GM04503 (cell line): ENCODE measurements at regions not wholly inside any gene's neighbourhood (a gene's known extent, or its start where the extent isn't known, plus 50 kb on each side); places are given as distances from the start of the nearest gene placed in this dataset.
"Not testable (repeated sequence)": the region's sequence is repeated elsewhere in the genome, so short reads cannot be mapped to it uniquely, and the experiment has no call there.

ENCODE experiments used
- DNase-seq: peaks from one replicate; pipeline ENCODE4 v3.0.0-alpha.2; 2012; ENCODE audit warnings: low read depth

DNA sequence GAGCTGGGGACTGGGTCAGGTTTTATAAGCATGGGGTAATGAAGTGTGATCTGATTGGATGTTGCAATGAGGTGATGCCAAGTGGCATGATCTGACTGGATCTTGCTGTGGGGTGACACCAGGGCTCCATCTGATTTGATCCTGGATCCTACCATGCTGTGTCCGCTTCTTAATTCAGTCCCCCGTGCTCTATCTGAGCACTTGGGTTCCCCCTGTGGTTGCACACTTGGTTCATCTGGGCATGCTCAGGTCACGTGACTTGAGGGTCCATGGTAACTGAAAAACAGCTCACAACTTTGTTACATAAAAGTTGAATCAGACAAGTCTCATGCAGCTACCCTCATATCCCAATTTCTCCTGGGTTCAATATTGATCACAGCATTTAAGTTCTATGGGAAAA lies 448.6 kb upstream of the NRP1 start:
- no peak for DNase-seq

DNA sequence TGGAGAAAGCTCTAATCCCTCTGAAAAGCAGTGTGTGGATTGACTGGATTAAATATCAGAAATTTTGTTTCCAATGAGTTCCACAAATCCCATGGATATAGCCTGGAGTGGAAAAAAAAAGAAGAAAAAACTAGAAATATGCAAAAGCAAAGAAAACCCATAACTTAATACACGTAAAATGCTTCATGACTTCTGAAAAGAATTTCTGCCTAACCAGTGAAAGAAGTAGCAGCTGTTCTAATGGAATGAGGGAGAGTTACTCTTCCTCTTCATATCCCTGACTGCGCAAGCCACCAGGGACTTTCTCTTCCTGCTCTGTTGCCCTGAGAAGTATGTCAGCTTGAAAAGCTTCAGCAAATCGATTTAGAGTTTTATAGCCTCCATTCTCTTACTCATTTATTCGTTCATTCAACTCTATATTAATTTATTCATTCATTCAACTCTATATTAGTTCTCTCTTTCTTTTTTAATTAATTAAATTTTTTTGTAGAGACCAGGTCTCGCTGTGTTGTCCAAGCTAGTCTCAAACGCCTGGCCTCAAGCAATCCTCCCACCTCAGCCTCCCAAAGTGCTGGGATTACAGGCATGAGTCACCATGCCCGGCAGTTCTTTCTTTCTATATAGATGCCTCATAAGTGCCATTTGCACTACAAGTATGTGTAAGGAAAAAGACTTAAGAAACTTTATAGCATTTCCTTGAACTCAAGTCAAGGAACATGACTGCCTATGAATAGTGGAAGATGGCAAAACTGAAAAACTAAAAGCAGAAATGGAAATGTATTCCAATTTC lies 447.3 kb upstream of the NRP1 start:
- DNase-seq = no peak

DNA sequence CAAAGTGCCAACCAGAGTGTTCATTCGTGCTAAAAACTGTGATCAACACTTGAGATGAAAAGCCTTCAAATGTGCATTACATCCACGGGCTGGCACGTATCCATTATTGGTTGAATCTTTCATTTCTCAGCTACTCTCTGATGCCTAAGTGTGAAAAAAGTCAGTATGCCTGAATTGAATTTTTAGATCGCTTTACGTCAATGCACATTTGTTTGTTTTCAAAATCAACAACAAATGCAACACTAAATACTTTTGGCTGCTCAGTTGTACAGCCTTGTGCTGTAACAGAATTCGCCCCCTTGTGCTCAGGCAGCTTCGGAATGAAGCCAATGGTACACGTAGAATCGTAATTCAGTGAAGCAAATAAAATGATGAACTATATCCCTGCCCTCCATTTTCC lies 446.5 kb upstream of the NRP1 start:
- DNase-seq = no peak

GRCh38 chr10:33777223-33777622 lies 442.8 kb upstream of the NRP1 start:
- no peak for DNase-seq

GRCh38 chr10:33776419-33777070 lies 442.1 kb upstream of the NRP1 start:
- DNase-seq = no peak

- DNase-seq = no peak
Observed at GRCh38 chr10:33774857-33775256, 440.4 kb upstream of the NRP1 start.

- no peak for DNase-seq
Observed at GRCh38 chr10:33773886-33774480, 439.5 kb upstream of the NRP1 start.

- no peak for DNase-seq
Observed at GRCh38 chr10:33773253-33773573, 438.7 kb upstream of the NRP1 start.

DNA sequence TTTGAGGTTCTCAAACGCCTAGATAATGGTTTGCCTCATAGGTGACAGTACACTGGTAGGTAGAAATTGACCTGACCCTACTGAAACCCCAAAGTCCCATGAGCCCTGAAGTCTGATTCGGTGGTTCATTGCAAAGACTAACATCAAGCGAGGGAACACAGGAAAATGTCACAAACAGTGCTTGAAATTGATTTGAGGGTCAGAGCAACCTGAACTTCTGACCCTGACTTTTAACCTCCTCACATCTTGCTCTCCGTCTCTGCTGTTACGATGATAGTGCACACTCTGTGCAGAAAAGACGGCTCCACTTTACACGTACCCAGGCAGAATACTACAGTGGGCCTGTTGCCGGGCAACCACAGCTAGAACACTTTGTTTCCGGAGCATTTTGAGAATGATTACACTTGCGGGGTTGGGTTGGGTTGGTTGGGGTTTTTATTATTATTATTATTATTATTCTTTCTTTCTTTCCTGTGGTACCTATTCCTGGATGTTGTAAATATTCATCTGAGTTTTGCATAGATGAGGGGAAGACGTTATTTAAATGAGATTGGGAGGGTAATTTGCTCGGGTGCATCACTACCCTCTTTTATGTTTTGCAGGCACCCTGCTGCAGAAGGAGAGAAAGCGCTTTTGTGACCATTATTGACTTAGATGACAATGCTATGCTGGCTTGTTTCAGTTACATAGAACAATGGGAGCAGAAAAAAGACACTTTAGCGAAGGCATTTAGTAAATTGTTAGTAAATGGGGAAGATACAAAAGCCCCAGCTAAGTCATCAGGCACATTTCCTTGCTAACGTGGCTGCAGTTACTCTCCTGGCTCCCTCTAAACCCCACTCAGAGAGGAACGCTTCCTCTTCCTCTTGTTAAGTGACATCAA lies 438.1 kb upstream of the NRP1 start:
- DNase-seq = no peak

DNA sequence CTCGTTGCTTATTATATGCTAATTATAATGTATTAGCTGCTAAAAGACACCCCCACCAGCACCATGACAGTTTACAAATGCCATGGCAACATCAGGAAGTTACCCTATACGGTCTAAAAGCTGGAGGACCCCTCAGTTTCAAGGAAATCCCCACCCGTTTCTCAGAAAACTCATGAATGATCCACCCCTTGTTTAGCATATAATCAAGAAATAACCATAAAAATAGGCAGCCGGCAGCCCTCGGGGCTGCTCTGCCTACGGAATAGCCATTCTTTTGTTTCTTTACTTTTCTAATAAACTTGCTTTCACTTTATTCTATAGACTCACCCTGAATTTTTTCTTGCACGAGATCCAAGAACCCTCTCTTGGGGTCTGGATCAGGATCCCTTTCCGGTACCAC lies 437.4 kb upstream of the NRP1 start:
- not testable (repeated sequence) for DNase-seq

DNA sequence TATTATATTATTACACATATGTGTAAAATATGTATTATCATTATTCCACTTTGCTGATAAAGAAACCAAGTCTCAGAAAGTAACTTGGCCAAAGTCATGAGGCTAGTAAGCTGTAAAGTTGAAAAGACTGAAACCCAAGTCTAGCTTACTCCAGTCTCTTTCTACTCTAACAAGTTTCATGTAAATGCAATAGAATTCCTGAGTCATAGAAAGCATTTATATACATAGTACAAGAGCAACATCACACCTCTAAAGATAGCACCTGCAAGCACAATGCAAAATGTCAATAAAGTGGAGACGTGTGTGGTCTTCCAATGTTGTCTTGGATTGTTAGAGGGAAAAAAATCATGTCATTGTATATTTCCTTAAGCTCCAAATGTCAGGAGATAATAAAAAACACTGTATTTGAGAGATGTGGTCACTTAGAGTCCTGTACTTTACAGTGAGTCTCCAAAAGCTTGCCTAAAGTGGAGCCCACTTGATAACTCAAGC lies 430.3 kb upstream of the NRP1 start:
- DNase-seq = no peak

DNA sequence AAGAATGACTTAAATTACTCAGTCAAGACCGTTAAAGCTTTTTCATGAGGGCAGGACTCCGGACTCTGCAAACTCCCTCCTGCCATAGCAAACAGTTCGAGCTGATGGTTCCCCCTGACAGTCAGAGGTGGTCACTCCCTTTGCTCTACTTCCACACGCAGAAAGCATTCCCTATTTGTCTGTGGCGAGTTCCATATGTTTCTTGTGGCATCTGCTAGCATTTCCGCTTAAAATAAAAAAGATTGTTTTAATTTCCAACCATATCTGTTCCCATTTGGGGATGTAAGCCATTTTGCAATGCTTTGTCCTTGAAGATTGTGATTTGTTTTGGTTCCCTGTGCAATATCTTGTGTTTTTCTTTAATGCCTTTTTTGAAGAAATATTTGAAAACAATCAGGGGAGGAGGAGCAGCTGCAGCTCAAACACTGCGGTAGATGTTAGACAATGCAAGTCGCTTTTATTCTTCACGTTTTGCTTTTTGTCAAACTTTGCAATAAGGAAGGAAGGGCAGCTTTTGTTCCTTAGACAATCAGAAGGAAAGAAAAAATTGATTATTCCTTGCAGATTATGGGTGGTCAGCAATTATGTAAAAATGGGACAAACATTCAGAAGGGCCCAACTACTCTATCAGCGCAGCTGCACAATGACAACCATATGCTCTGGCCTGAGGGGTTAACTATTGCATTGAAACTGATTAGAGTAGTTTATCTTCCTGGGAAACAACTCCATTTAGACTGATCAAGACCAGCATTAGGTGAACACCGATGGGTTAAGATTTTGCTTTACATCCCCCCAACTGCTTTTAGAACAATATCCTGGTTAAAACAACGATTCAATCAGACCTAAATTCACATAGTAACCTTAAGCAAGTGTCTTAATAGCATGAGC lies 425.8 kb upstream of the NRP1 start:
- DNase-seq = no peak

DNA sequence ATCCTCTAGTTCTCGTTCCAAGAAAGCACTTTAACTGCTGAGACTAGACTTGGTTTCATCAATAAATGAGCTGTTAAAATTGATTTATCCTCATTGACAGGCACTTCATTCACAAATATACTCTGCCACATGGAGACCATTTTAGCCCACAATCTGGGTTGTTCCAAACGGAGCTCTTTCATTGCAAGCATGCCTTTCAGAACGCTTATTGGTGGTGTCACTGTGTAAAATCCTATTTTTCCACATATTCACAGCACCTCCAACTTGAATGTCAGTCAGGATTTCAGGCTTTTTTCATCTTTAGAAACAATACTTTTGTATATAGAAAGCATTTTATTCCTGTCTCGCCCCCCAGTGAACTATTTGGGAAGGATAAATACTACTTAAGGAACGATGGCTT lies 424.7 kb upstream of the NRP1 start:
- DNase-seq = no peak

GRCh38 chr10:33758299-33758698 lies 423.8 kb upstream of the NRP1 start:
- DNase-seq = no peak

GRCh38 chr10:33754052-33754451 lies 419.6 kb upstream of the NRP1 start:
- no peak for DNase-seq

DNA sequence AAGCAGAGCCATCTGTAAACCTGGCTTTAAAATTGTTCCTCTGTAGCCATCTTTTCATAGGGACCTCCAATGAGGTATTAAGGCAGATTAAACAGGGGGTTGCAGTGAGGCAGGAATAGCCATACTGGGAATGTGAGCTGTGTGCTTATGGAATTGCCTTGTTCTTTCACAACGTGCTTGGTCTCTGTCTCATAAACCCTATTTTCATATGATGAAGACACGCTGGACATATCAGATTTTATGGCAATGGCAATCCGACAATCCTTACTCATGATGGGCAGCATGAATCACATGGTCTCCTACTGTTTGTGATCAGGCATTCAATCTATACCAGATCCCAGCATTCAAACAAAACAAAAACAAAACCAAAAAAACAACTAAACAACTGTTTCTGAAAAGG lies 418.9 kb upstream of the NRP1 start:
- DNase-seq = no peak

DNA sequence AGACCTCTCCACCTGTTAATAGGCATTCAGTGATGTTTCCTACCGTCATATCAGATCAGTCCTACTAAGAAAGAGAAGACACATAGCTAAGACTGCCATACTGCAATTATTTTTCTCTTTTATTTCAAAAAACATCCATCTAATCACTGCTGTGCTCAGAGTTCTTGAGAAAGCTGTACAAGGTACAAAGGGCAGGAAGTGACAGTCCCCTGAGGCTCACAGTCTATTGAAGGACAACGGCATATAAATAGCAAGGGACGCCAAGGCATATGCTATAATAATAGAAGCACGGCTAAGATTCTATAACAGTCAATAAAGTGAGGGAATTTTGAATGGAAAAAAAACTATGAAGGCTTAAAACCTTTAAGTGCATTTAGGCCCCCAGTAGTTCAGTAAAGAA lies 415.3 kb upstream of the NRP1 start:
- DNase-seq = no peak

DNA sequence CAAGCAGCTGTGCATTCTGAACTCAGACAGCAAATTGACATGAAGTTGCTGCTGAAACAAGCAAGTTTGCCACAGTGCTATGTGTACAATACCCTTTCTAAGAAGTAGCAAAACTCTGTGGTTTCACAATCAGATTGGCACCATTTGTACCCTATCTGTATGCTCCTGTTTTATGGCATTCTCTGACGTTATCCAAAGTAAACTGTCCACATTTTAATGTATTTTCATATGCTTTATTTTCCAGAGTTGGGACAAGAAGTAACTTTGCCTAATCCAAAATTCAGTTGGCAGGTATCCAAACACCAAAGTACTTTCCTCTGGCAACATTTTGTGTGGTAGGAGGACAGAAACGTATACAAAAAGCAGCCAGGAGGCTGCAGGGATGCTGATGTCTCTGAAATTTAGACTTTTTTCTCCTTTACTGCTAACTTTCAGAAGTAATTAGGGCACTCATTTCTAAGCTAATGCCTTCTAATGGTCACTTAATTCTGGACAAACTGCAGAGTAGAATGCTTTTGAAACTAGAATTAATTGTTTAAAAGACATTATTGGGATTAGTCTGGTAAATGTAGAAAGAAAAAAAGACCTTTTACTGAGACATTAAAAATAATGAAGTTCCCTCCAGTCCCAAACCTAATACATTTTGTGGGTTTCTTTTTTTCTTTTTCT lies 414.7 kb upstream of the NRP1 start:
- no peak for DNase-seq

GRCh38 chr10:33746836-33747268 lies 412.4 kb upstream of the NRP1 start:
- DNase-seq = no peak

- no peak for DNase-seq
Observed at GRCh38 chr10:33746186-33746585, 411.7 kb upstream of the NRP1 start.

DNA sequence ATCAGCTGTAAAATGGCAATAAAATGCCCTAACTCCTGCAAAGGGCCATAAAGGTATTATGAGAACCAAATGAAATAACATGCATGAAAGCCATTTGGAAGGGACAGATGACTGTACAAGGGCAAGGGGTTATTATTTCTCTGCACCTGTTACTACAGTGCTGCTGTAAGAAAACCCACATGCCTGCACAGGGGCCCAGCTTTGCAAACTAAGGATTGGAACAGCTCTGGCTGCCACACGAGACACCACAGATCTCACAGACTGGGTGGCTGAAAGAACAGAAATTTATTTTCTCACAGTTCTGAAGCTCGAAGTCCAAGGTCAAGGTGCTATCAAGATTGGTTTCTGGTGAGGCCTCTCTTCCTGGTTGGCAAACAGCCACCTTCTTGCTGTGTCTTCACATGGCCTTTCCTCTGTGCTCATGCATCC lies 409.0 kb upstream of the NRP1 start:
- DNase-seq = no peak
